T-cell (primary cell): ENCODE measurements at regions not wholly inside any gene's neighbourhood (a gene's known extent, or its start where the extent isn't known, plus 50 kb on each side); places are given as distances from the start of the nearest gene placed in this dataset.

Experiments
- ATAC-seq, 4 experiments: fragments of 200-7000 bp in 3 of 4; fragments of 150-1000 bp in 1 of 4; cut with Tn5 transposase; replicated peaks in 1 of 4; 1 replicate in 3 of 4; 2 replicates in 1 of 4; pipeline ENCODE4 v1.10.0; 2021; ENCODE audit warnings: moderate library complexity in 3 of 4, mild to moderate bottlenecking in 2 of 4, moderate number of reproducible peaks in 1 of 4
- CTCF ChIA-PET, 2 donors: fragments of 300-600 bp; sonication (Branson Sonifier 250); formaldehyde crosslinking; loops; one replicate each; lab custom pipeline; 2022; ENCODE audit warnings: antibody characterized with exemption in 2 of 2; lab: Charles Lee
- POLR2A ChIA-PET, 2 donors: fragments of 300-600 bp; sonication (Branson Sonifier 250); formaldehyde crosslinking; loops; one replicate each; lab custom pipeline; 2022; ENCODE audit warnings: antibody characterized with exemption in 2 of 2; lab: Charles Lee
- DNase-seq, 35 experiments: peaks; one replicate each; pipeline versions ENCODE4 v3.0.0 to v3.0.0-alpha.2; 2013 to 2023
- H3K27ac ChIP-seq: one replicate; pipeline ENCODE4 v1.5.1; 2013; ENCODE audit warnings: low read length
- H3K27me3 ChIP-seq, 2 experiments: replicated peaks in 1 of 2; 1 replicate in 1 of 2; 2 replicates in 1 of 2; pipeline versions ENCODE4 v1.6.1 to v1.7.0; 2013; ENCODE audit warnings: low read length in 1 of 2, mixed read lengths in 1 of 2; ENCODE audit not compliant: control insufficient read depth in 2 of 2, insufficient read depth in 2 of 2; ENCODE audit errors: extremely low read depth in 1 of 2
- H3K36me3 ChIP-seq, 2 donors: 1 replicate in 1 of 2; 2 replicates in 1 of 2; pipeline versions ENCODE4 v1.6.1 to v1.7.0; 2013; ENCODE audit warnings: low read length in 1 of 2; ENCODE audit not compliant: control insufficient read depth in 2 of 2, insufficient read depth in 1 of 2; ENCODE audit errors: extremely low read depth in 1 of 2
- H3K4me1 ChIP-seq, 2 experiments: 1 replicate in 1 of 2; 2 replicates in 1 of 2; pipeline versions ENCODE4 v1.6.1 to v1.7.0; 2013; ENCODE audit warnings: low read length in 2 of 2, mixed read lengths in 1 of 2; ENCODE audit not compliant: insufficient read depth in 2 of 2, control insufficient read depth in 1 of 2; ENCODE audit errors: extremely low read depth in 1 of 2
- H3K4me3 ChIP-seq, 2 donors: 1 replicate in 1 of 2; 2 replicates in 1 of 2; pipeline versions ENCODE4 v1.5.1 to v1.7.0; 2013; ENCODE audit warnings: mild to moderate bottlenecking in 2 of 2, low read length in 1 of 2, moderate library complexity in 1 of 2; ENCODE audit not compliant: control insufficient read depth in 1 of 2; ENCODE audit errors: extremely low read depth in 1 of 2
- H3K9me3 ChIP-seq: 2 replicates; pipeline ENCODE4 v1.7.0; 2013
- H3K27ac Mint-ChIP-seq, 2 donors: one replicate each; pipeline ENCODE4 v1.8.0; 2020 to 2021; ENCODE audit warnings: mild to moderate bottlenecking in 2 of 2, mixed read lengths in 2 of 2
- H3K27me3 Mint-ChIP-seq, 2 donors: one replicate each; pipeline ENCODE4 v1.8.0; 2021 to 2022; ENCODE audit warnings: mixed read lengths in 2 of 2
- H3K36me3 Mint-ChIP-seq: one replicate; pipeline ENCODE4 v1.8.0; 2021; ENCODE audit warnings: mixed read lengths
- H3K4me1 Mint-ChIP-seq, 3 donors: one replicate each; pipeline ENCODE4 v1.8.0; 2020 to 2022; ENCODE audit warnings: mixed read lengths in 3 of 3, mild to moderate bottlenecking in 1 of 3
- H3K4me3 Mint-ChIP-seq, 3 donors: one replicate each; pipeline ENCODE4 v1.8.0; 2020 to 2022; ENCODE audit warnings: mild to moderate bottlenecking in 3 of 3, mixed read lengths in 3 of 3, moderate library complexity in 3 of 3
- H3K9me3 Mint-ChIP-seq, 3 donors: one replicate each; pipeline ENCODE4 v1.8.0; 2020 to 2022; ENCODE audit warnings: mixed read lengths in 3 of 3
- WGBS: methylation state at CpG from one replicate; pipeline ENCODE4 v1.1.5; 2013; ENCODE audit warnings: missing lambda C conversion rate; ENCODE audit not compliant: insufficient coverage; 5-methylcytosine and 5-hydroxymethylcytosine counted together

DNA sequence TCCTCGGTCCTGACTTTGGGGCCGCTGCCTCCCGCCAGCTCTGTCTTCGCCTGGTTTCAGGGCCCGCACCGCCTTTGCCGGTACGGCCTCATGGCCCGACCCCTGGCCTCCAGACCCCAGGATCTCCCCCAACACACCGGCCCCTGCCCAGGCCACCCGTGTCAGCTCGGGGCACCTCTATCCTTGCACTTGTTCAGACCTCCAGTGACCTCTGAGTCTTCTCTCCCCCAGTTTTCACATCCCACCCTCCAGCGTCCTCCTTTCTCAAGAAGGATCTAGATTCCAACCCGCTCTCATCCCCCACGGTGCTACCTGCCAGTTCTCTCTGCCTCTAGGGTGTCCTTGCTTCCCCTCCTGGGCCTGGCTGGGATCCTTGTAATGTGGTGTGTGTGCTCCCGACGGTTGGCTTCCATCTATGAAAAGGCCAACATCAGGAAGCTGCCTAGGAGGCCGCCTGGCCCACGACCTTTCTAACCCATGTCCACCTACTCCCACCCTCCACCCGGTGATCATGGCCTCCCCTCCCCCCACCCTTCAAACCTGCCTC, 61.1 kb downstream of the SPATA31C2 start:
- Histone ChIP-seq H3K27me3 (peaks cover 8 to 34% of the 10 kb centered on the region in 2 experiments), H3K36me3 (no peaks in the 10 kb centered on the region), H3K4me3 (no peak overlapping the region), H3K4me1 (peaks cover 3 to 12% of the 10 kb centered on the region in 2 experiments), H3K9me3 (no peaks in the 10 kb centered on the region), H3K27ac (no peak overlapping the region)
- ChIA-PET CTCF (no interaction called here), POLR2A (no interaction called here)
- H3K36me3 Mint-ChIP-seq: no peaks in the 10 kb centered on the region
- H3K9me3 Mint-ChIP-seq: no peaks in the 10 kb centered on the region
- H3K27ac Mint-ChIP-seq: no peak overlapping the region
- ATAC-seq (no peak), DNase-seq (no peak)
- peak overlapping the region; percentile 73 to 81 (median 74) for H3K4me3 Mint-ChIP-seq
- 49% methylated on average over 15 of the region's 20 CpGs for WGBS
- H3K4me1 Mint-ChIP-seq: peaks cover 13 to 16% (median 15%) of the 10 kb centered on the region in 3 donors
- peaks cover 41 to 51% of the 10 kb centered on the region in 2 donors for H3K27me3 Mint-ChIP-seq

DNA sequence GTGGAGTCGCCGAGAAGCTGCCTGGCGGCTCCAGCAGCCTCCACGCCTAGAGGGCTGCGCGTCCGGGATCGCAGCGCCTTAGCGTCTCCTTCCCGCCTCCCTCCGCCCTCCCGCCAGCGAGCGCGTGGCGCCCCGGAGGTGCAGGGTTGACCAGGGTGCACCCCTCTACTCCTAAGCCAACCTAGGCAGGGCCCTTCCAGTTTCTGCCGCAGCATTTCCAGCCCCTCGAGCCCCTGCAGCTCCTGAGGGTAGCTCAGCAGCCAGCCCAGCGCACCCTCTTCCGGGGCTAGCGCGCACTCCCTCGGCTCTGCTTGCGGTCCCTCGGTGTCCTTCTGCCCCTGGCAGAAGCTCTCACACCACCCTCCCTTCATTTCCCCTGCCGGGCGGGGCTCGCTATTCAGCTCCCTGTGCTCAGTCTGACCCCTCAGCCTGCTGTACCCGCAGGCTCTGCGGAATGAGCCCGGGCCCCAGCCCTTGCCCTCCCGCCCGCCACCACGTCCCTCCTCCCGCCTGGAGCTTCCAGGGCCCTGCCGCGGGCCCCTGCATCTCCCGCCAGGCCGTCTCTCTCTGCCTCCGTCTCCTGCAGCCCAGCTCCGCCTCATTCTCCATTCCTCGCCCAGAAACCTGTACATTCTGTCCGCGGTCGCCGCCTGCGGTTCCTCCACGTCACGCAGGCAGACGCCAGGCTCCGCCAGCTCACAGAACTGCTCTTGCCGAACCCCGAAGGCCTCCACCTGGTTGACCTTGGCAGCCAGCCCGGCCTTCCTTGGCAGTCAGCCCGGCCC, 61.8 kb downstream of the SPATA31C2 start:
- POLR2A ChIA-PET: no interaction called here
- Histone ChIP-seq H3K27me3 (peaks cover 8 to 29% of the 10 kb centered on the region in 2 experiments), H3K27ac (no peak overlapping the region), H3K36me3 (no peaks in the 10 kb centered on the region), H3K4me1 (peaks cover 3 to 12% of the 10 kb centered on the region in 2 experiments), H3K4me3 (peak overlapping the region; percentile 28 to 37), H3K9me3 (no peaks in the 10 kb centered on the region)
- WGBS: under 1% methylated on average over 56 of the region's 57 CpGs
- ATAC-seq (peak; percentile 55 to 81 (median 68)), DNase-seq (peak in 17 of 35 experiments; percentile 1 to 29 (median 6))
- Mint-ChIP-seq H3K27ac (no peak overlapping the region), H3K9me3 (no peaks in the 10 kb centered on the region), H3K4me3 (peak overlapping the region; percentile 73 to 81 (median 74)), H3K4me1 (peaks cover 13 to 16% (median 15%) of the 10 kb centered on the region in 3 donors), H3K36me3 (no peaks in the 10 kb centered on the region), H3K27me3 (peaks cover 48 to 55% of the 10 kb centered on the region in 2 donors)
- CTCF ChIA-PET: interaction anchor here in 1 of 2 donors (0.9 kb wide), 1 partner anchor 102 kb away, joined by 5 read pairs; the partner anchor contains the start of gene CDK20

DNA sequence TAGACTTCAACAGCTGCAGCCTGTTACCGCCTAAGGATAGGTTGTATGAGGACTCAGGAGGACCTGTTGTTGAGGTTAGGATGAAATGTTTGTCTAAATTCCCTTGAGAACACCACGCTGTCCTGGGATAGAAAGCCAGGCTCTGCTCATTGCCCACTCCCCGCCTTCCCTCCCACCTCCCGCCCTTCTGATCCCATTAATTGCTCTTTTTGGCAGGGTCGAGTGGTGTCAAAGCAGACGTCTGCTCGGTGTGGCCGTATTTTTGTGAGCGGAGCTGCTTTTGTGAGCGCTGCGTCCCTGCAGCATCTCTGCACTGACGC, 62.3 kb downstream of the SPATA31C2 start:
- Mint-ChIP-seq H3K4me3 (peak overlapping the region; percentile 52 to 74 (median 73)), H3K27ac (no peak overlapping the region), H3K27me3 (peaks cover 51 to 59% of the 10 kb centered on the region in 2 donors), H3K36me3 (no peaks in the 10 kb centered on the region), H3K9me3 (no peaks in the 10 kb centered on the region), H3K4me1 (peaks cover 13 to 16% (median 15%) of the 10 kb centered on the region in 3 donors)
- POLR2A ChIA-PET: no interaction called here
- CTCF ChIA-PET: interaction anchor here in 1 of 2 donors (0.9 kb wide), 1 partner anchor 101 kb away, joined by 5 read pairs; the partner anchor contains the start of gene CDK20
- under 1% methylated on average over 11 of the region's 12 CpGs for WGBS
- H3K27ac ChIP-seq: no peak overlapping the region
- H3K4me1 ChIP-seq: peaks cover 3 to 12% of the 10 kb centered on the region in 2 experiments
- no peaks in the 10 kb centered on the region for H3K9me3 ChIP-seq
- ATAC-seq (no peak), DNase-seq (no peak)
- peaks cover 8 to 29% of the 10 kb centered on the region in 2 experiments for H3K27me3 ChIP-seq
- H3K4me3 ChIP-seq: peak overlapping the region; percentile 28 to 37
- H3K36me3 ChIP-seq: no peaks in the 10 kb centered on the region

DNA sequence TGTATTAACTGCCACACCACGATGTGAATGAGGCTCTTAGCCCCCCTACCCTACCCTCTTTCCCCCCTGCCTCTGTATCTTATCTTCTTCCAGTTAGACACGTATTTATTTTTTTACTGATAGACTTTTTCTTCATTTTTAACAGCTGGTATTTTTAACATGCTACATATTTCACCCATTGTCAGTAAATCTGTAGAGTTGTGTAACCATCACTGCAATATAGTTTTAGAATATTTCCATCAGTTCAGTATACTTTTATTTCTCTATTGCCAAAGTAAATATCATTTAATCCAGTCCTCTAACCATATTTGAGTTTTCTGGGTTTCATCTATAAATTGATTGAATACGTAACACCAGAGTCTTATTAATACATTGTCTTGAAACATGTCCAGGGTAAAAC, 62.8 kb downstream of the SPATA31C2 start:
- Mint-ChIP-seq H3K27ac (no peak overlapping the region), H3K4me1 (peaks cover 13 to 16% (median 15%) of the 10 kb centered on the region in 3 donors), H3K36me3 (no peaks in the 10 kb centered on the region), H3K27me3 (peaks cover 52 to 62% of the 10 kb centered on the region in 2 donors), H3K4me3 (peak overlapping the region; percentile 52 to 74 (median 73)), H3K9me3 (no peaks in the 10 kb centered on the region)
- CTCF ChIA-PET: no interaction called here
- Histone ChIP-seq H3K36me3 (no peaks in the 10 kb centered on the region), H3K27ac (no peak overlapping the region), H3K4me1 (peaks cover 3 to 12% of the 10 kb centered on the region in 2 experiments), H3K27me3 (peaks cover 8 to 29% of the 10 kb centered on the region in 2 experiments), H3K4me3 (no peak overlapping the region), H3K9me3 (no peaks in the 10 kb centered on the region)
- POLR2A ChIA-PET: no interaction called here
- no CpG with 5 or more reads among the region's 3 CpGs for WGBS
- no peak for DNase-seq
- no peak for ATAC-seq

DNA sequence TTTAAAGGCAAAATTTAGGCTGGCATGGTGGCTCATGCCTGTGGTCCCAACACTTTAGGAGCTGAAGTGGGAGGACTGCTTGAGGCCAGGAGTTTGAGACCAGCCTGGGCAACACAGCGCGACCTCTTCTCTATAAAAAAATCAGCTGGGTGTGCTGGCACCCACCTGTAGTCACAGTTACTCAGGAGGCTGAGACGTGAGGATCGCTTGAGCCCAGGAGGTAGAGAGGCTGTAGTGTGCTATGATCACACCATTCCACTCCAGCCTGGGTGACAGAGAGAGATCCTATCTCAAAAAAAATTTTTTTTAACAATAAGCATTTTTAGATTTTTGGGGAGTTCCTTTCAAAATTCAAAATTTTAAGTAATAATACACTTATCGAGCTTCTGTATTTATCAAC, 63.3 kb downstream of the SPATA31C2 start:
- ATAC-seq (no peak), DNase-seq (no peak)
- H3K27me3 ChIP-seq: peaks cover 8 to 29% of the 10 kb centered on the region in 2 experiments
- ChIA-PET CTCF (no interaction called here), POLR2A (no interaction called here)
- WGBS: no CpG with 5 or more reads among the region's 5 CpGs
- no peaks in the 10 kb centered on the region for H3K9me3 Mint-ChIP-seq
- no peaks in the 10 kb centered on the region for H3K9me3 ChIP-seq
- no peak overlapping the region for H3K4me3 Mint-ChIP-seq
- peaks cover 13 to 16% (median 15%) of the 10 kb centered on the region in 3 donors for H3K4me1 Mint-ChIP-seq
- no peak overlapping the region for H3K4me3 ChIP-seq
- no peaks in the 10 kb centered on the region for H3K36me3 ChIP-seq
- no peak overlapping the region for H3K27ac ChIP-seq
- peaks cover 3 to 12% of the 10 kb centered on the region in 2 experiments for H3K4me1 ChIP-seq
- no peak overlapping the region for H3K27ac Mint-ChIP-seq
- H3K36me3 Mint-ChIP-seq: no peaks in the 10 kb centered on the region
- H3K27me3 Mint-ChIP-seq: peaks cover 56 to 61% of the 10 kb centered on the region in 2 donors

DNA sequence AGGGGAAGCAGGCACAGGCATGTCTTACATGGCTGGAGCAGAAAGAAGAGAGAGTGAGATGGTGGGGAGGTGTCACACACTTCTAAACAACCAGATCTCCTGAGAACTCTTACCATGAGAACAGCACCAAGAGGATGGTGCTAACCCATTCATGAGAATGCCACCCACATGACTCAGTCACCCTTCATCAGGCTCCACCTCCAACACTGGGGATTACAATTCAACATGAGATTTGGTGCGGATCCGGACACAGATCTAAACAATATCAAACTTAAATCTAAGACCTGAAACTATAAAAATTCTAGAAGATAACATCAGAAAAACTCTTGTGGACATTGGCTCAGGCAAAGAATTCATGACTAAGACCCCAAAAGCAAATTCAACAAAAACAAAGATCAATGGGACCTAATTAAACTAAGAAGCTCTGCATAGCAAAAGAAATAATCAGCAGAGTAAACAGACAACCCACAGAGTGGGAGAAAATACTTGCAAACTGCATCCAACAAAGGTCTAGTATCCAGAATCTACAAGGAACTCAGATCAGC, 65.4 kb downstream of the SPATA31C2 start:
- Mint-ChIP-seq H3K27ac (no peak overlapping the region), H3K9me3 (no peaks in the 10 kb centered on the region), H3K4me3 (no peak overlapping the region), H3K4me1 (peaks cover 13 to 16% (median 15%) of the 10 kb centered on the region in 3 donors), H3K36me3 (no peaks in the 10 kb centered on the region), H3K27me3 (peaks cover 62% of the 10 kb centered on the region in 2 donors)
- no peak for ATAC-seq
- POLR2A ChIA-PET: no interaction called here
- Histone ChIP-seq H3K9me3 (no peaks in the 10 kb centered on the region), H3K4me3 (no peak overlapping the region), H3K36me3 (no peaks in the 10 kb centered on the region), H3K27me3 (peaks cover 5 to 29% of the 10 kb centered on the region in 2 experiments), H3K27ac (no peak overlapping the region), H3K4me1 (peaks cover 3 to 12% of the 10 kb centered on the region in 2 experiments)
- WGBS: no CpG with 5 or more reads among the region's 2 CpGs
- CTCF ChIA-PET: no interaction called here
- no peak for DNase-seq
